ENCODE measurements at regions not wholly inside any gene's neighbourhood (a gene's known extent, or its start where the extent isn't known, plus 50 kb on each side); places are given as distances from the start of the nearest gene placed in this dataset.

GRCh38 chr2:53543083-53543482, 224.5 kb upstream of the CHAC2 start:
- Histone ChIP-seq H3K27me3 (no peaks in the 10 kb centered on the region), H3K4me1 (no peaks in the 10 kb centered on the region), H3K4me3 (no peak overlapping the region), H3K36me3 (no peaks in the 10 kb centered on the region), H3K9me3 (peaks cover 0 to 13% of the 10 kb centered on the region in 2 donors), H3K27ac (no peak overlapping the region)
- DNase-seq (no peak), ATAC-seq (no peak)
- no peak for TF ChIP-seq CTCF (IDR thresholded peaks at IDR 0.05)
- intact Hi-C loops (cut with DNase I), result no loop called here

DNA sequence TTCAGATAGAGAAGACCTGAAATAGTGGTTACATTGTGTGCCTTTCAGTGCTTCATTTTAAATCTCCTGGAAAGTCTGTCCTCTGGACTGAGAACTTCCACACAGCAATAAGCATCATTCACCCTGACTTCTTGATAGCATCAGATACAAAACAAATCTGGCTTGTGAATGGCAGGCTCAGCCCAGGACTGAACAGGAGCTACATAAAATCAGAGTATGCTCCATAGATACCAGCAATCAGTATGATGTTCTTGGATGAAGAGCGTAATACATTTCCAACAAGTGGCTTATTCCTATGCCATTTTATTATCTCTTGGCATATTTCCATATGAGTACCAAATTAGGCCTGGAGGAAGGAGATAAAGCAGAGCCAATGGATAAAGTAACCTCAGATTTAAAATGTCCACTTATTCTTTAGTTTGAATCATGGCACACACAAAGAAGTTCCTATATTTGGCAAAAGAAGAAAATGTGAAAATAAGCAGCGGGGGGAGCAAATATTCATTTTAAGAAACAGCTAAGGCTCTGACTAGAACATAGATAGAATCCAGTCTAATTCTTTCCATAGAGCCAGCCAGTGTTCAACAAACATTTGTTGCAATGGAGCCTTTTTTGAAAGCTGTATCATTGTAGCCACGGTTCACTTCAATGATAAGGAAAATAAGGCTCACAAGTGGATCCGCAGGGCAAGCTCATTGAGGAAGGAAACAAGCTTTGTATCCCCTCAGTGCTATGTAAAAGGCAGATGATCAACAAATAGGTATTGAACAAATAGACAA, 230.8 kb upstream of the CHAC2 start:
- no peak for TF ChIP-seq CTCF (IDR thresholded peaks at IDR 0.05)
- Histone ChIP-seq H3K4me1 (no peaks in the 10 kb centered on the region), H3K27me3 (no peaks in the 10 kb centered on the region), H3K27ac (no peak overlapping the region), H3K36me3 (no peaks in the 10 kb centered on the region), H3K4me3 (no peak overlapping the region), H3K9me3 (peaks cover 0 to 13% of the 10 kb centered on the region in 2 donors)
- intact Hi-C loops (cut with DNase I), result no loop called here
- DNase-seq (no peak), ATAC-seq (no peak)

DNA sequence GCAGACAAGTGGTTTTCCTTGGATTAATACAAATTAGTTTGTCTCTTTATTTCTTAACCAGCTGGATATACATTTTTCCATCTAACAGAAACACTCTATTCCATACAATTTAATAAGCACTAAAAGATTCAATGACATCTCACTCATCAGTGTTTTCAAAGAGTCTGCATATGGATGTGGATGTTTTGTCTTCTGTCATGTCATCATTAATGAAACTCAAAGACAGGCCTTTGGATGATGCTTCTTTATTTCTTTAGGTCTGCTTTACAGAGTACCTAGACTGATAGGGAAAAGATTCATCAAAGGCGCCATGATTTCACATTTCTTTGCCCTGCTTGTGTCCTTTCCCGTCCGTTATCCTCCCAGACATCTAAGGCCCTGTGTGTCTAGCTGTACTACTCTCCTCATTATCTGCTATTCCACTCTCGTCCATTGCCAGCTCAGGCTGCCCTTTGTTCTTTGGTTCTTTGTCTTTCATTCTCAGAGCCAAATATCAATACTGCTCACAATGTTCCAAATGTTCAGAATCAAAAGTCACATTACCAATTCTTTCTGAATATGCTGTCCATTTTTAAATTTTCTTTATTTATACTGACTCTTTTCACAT, 232.3 kb upstream of the CHAC2 start:
- ATAC-seq, result no peak
- intact Hi-C loops (cut with DNase I), result no loop called here
- H3K9me3 ChIP-seq, result peaks cover 0 to 11% of the 10 kb centered on the region in 2 donors

DNA sequence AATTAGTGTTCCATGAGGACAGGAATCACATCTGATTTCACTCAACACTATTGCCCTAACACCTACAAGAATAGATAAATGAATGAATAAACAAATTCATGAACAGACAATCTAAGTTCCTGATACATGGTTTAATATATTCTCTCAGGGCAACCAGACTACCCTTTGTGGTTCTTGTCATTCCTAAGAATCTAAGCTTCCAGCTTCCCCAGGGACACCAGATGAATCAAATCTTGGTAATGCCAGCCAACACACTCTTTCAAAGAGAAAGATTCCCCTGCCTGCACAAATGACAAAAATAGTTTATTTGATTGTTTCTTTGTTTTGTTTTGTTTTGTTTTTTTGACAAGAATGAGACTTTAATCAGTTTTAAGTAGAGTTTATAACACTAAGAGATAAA, 237.5 kb upstream of the CHAC2 start:
- DNase-seq (no peak), ATAC-seq (no peak)
- Histone ChIP-seq H3K4me3 (no peak overlapping the region), H3K27ac (no peak overlapping the region), H3K27me3 (no peaks in the 10 kb centered on the region), H3K36me3 (no peaks in the 10 kb centered on the region), H3K9me3 (peaks cover 0 to 24% of the 10 kb centered on the region in 2 donors), H3K4me1 (no peaks in the 10 kb centered on the region)
- intact Hi-C loops (cut with DNase I), result no loop called here
- TF ChIP-seq CTCF (IDR thresholded peaks at IDR 0.05), result no peak

More for the DNA sequence above, 232.3 kb upstream of the CHAC2 start:
- TF ChIP-seq CTCF (IDR thresholded peaks at IDR 0.05), result no peak
- Histone ChIP-seq H3K27ac (no peak overlapping the region), H3K4me1 (no peaks in the 10 kb centered on the region), H3K27me3 (no peaks in the 10 kb centered on the region), H3K36me3 (no peaks in the 10 kb centered on the region), H3K4me3 (no peak overlapping the region)
- DNase-seq, result no peak

DNA sequence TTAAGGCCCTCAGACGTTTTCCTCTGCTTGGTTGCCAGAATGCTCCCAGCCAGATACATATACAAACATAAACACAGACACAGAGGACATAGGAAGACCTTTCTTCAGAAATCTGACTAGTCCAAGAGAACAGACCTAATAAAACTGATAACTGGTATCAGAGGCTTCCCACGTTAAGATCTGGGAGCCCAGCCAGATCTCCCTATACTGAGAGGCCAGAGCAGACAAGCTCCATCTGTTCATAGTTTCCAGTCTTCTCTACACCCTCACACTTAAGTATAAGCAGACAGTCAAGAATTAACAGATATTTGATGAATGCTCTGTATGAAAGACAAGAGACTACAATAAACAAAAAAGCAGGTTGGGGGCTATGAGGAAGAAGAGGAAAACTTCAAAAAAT, 240.5 kb upstream of the CHAC2 start:
- ATAC-seq (no peak), DNase-seq (no peak)
- H3K27me3 ChIP-seq, result no peaks in the 10 kb centered on the region
- peaks cover 0 to 24% of the 10 kb centered on the region in 2 donors for H3K9me3 ChIP-seq
- no peak overlapping the region for H3K4me3 ChIP-seq
- no peak overlapping the region for H3K27ac ChIP-seq
- H3K4me1 ChIP-seq, result no peaks in the 10 kb centered on the region
- intact Hi-C loops (cut with DNase I), result no loop called here
- no peak for TF ChIP-seq CTCF (IDR thresholded peaks at IDR 0.05)
- H3K36me3 ChIP-seq, result no peaks in the 10 kb centered on the region
